GM18517 (cell line): ENCODE measurements at regions not wholly inside any gene's neighbourhood (a gene's known extent, or its start where the extent isn't known, plus 50 kb on each side); places are given as distances from the start of the nearest gene placed in this dataset.
"Not testable (repeated sequence)": the region's sequence is repeated elsewhere in the genome, so short reads cannot be mapped to it uniquely, and the experiment has no call there.

Experiments
- ATAC-seq: cut with Tn5 transposase; IDR thresholded peaks from one replicate; pipeline ENCODE4 v1.9.1; 2021; ENCODE audit warnings: mild to moderate bottlenecking, moderate library complexity; ENCODE audit not compliant: unreplicated experiment

- ATAC-seq: no peak
Observed at GRCh38 chrX:45842926-45843315, 642.2 kb upstream of the DIPK2B start.

- ATAC-seq: no peak
Observed at GRCh38 chrX:45842207-45842925, 641.7 kb upstream of the DIPK2B start.

- ATAC-seq: no peak
Observed at GRCh38 chrX:45840411-45840950, 639.8 kb upstream of the DIPK2B start.

- ATAC-seq: no peak
Observed at GRCh38 chrX:45830343-45830742, 629.7 kb upstream of the DIPK2B start.

GRCh38 chrX:45824471-45824870, 623.8 kb upstream of the DIPK2B start:
- ATAC-seq: no peak

GRCh38 chrX:45823536-45823935, 622.9 kb upstream of the DIPK2B start:
- no peak for ATAC-seq

GRCh38 chrX:45822124-45822523, 621.4 kb upstream of the DIPK2B start:
- no peak for ATAC-seq

GRCh38 chrX:45818913-45819312, 618.2 kb upstream of the DIPK2B start:
- ATAC-seq: no peak

GRCh38 chrX:45815441-45815840, 614.8 kb upstream of the DIPK2B start:
- ATAC-seq: no peak

- no peak for ATAC-seq
Observed at GRCh38 chrX:45811326-45811725, 610.6 kb upstream of the DIPK2B start.

GRCh38 chrX:45807572-45808425, 607.1 kb upstream of the DIPK2B start:
- no peak for ATAC-seq

- ATAC-seq: no peak
Observed at GRCh38 chrX:45806410-45807121, 605.9 kb upstream of the DIPK2B start.

- no peak for ATAC-seq
Observed at GRCh38 chrX:45804276-45804675, 603.6 kb upstream of the DIPK2B start.

GRCh38 chrX:45803383-45803921, 602.8 kb upstream of the DIPK2B start:
- ATAC-seq: no peak

GRCh38 chrX:45801554-45801953, 600.9 kb upstream of the DIPK2B start:
- no peak for ATAC-seq

- ATAC-seq: not testable (repeated sequence)
Observed at GRCh38 chrX:45800746-45801453, 600.2 kb upstream of the DIPK2B start.

GRCh38 chrX:45799576-45799975, 598.9 kb upstream of the DIPK2B start:
- no peak for ATAC-seq

- no peak for ATAC-seq
Observed at GRCh38 chrX:45795546-45795945, 594.9 kb upstream of the DIPK2B start.

- no peak for ATAC-seq
Observed at GRCh38 chrX:45794995-45795337, 594.3 kb upstream of the DIPK2B start.

GRCh38 chrX:45794323-45794994, 593.8 kb upstream of the DIPK2B start:
- no peak for ATAC-seq
